HepG2 (cell line): ENCODE measurements at regions not wholly inside any gene's neighbourhood (a gene's known extent, or its start where the extent isn't known, plus 50 kb on each side); places are given as distances from the start of the nearest gene placed in this dataset.
A peak's percentile ranks its signal among the peaks of the same experiment; 100 is the strongest.

Source experiments
- ATAC-seq: fragments of 200-7000 bp; cut with Tn5 transposase; 3 replicates; pipeline ENCODE4 v1.9.1; 2020; ENCODE audit warnings: mild to moderate bottlenecking, moderate library complexity
- BruUV-seq: library from RNA; stranded (reverse); fragments of 400-500 nt; replicated peaks from 2 replicates; lab custom pipeline; 2021; lab: Mats Ljungman, UMichigan
- CTCF ChIA-PET: fragments of 300-600 bp; formaldehyde crosslinking; extraction: SDS; loops from one replicate; lab custom pipeline; 2021; ENCODE audit warnings: low total read pairs, inconsistent platforms, low intra/inter-chr PET ratio; lab: Yijun Ruan, JAX
- POLR2A ChIA-PET: fragments of 350-600 bp; sonication (Branson Sonifier 250); formaldehyde crosslinking; loops from one replicate; lab custom pipeline; 2020; ENCODE audit warnings: antibody characterized with exemption, inconsistent platforms; lab: Yijun Ruan, JAX
- DNase-seq: peaks from one replicate; pipeline ENCODE4 v3.0.0-alpha.2; 2015; ENCODE audit warnings: low spot score
- FAIRE-seq: peaks from 3 replicates; lab custom pipeline; 2011; peaks lifted over from hg19 to GRCh38; lab: Jason Lieb, UNC
- H2AFZ ChIP-seq: one replicate; pipeline ENCODE4 v1.6.1; 2011; ENCODE audit warnings: low read length, inconsistent platforms
- H3K27ac ChIP-seq: fragments of 300-600 bp; 3 replicates; pipeline ENCODE4 v1.8.0; 2011; ENCODE audit warnings: mixed run types, mild to moderate bottlenecking, mixed read lengths, low read length, inconsistent platforms; ENCODE audit not compliant: insufficient read depth; ENCODE audit errors: extremely low read length
- H3K27me3 ChIP-seq, 2 experiments: fragments of 200-600 bp in 1 of 2; 2 replicates in 1 of 2; 3 replicates in 1 of 2; pipeline versions ENCODE4 v1.6.0 to v1.8.0; 2011; ENCODE audit warnings: low read length in 2 of 2, mild to moderate bottlenecking in 2 of 2, moderate library complexity in 2 of 2, inconsistent platforms in 1 of 2; ENCODE audit not compliant: insufficient read depth in 2 of 2, control insufficient read depth in 1 of 2
- H3K36me3 ChIP-seq, 2 experiments: fragments of 200-600 bp in 1 of 2; replicated peaks in 1 of 2; 2 replicates in 1 of 2; 3 replicates in 1 of 2; pipeline versions ENCODE4 v1.5.1 to v1.8.0; 2011; ENCODE audit warnings: low read length in 2 of 2, inconsistent platforms in 1 of 2; ENCODE audit not compliant: insufficient read depth in 2 of 2, control insufficient read depth in 1 of 2
- H3K4me1 ChIP-seq: 2 replicates; pipeline ENCODE4 v1.5.1; 2012; ENCODE audit warnings: low read length, inconsistent platforms; ENCODE audit not compliant: insufficient read depth
- H3K4me2 ChIP-seq: 2 replicates; pipeline ENCODE4 v1.6.0; 2011; ENCODE audit warnings: low read depth, low read length, inconsistent platforms
- H3K4me3 ChIP-seq, 3 experiments: fragments of 200-600 bp in 1 of 3; sonication (generic), shearing (Covaris generic) in 1 of 3; replicated peaks in 1 of 3; 2 replicates each; pipeline ENCODE4 v1.5.1; 2011 to 2016; ENCODE audit warnings: low read length in 3 of 3, inconsistent platforms in 2 of 3, low read depth in 2 of 3, mild to moderate bottlenecking in 2 of 3, control low read depth in 1 of 3, mixed read lengths in 1 of 3; ENCODE audit not compliant: insufficient read depth in 1 of 3
- H3K79me2 ChIP-seq: one replicate; pipeline ENCODE4 v1.6.1; 2011; ENCODE audit warnings: low read length, inconsistent platforms; ENCODE audit not compliant: insufficient read depth
- H3K9ac ChIP-seq: 2 replicates; pipeline ENCODE4 v1.6.0; 2011; ENCODE audit warnings: mild to moderate bottlenecking, low read depth, low read length, inconsistent platforms; ENCODE audit not compliant: insufficient read depth
- H3K9me3 ChIP-seq: 2 replicates; pipeline ENCODE4 v1.5.1; 2012; ENCODE audit warnings: mild to moderate bottlenecking, low read length
- H4K20me1 ChIP-seq: 2 replicates; pipeline ENCODE4 v1.6.0; 2011; ENCODE audit warnings: inconsistent platforms, mild to moderate bottlenecking, low read length, moderate library complexity; ENCODE audit not compliant: insufficient read depth
- ATF7 ChIP-seq, 2 experiments: fragments of 450-650 bp in 1 of 2; sonication (generic) in 1 of 2; formaldehyde crosslinking in 1 of 2; IDR thresholded peaks; 2 replicates each; pipeline versions ENCODE4 v1.4.0 to v1.6.1; 2016 to 2020; ENCODE audit warnings: antibody characterized with exemption in 1 of 2, mild to moderate bottlenecking in 1 of 2, missing genetic modification reagents in 1 of 2
- CREB1 ChIP-seq, 2 experiments: fragments of 450-650 bp in 1 of 2; IDR thresholded peaks; 2 replicates each; pipeline ENCODE4 v1.6.1; 2016 to 2017; ENCODE audit warnings: control low read depth in 1 of 2, mild to moderate bottlenecking in 1 of 2, missing compliant biosample characterization in 1 of 2, missing genetic modification characterization in 1 of 2
- FOSL1 ChIP-seq: sonication (generic); formaldehyde crosslinking; IDR thresholded peaks from 2 replicates; pipeline ENCODE4 v1.9.0; 2021; ENCODE audit warnings: missing genetic modification reagents, borderline replicate concordance
- HMGA1 ChIP-seq: sonication (generic); formaldehyde crosslinking; conservative IDR thresholded peaks from 2 replicates; pipeline ENCODE4 v1.4.0; 2020; ENCODE audit warnings: missing genetic modification reagents
- MAFK ChIP-seq, 2 experiments: IDR thresholded peaks in 1 of 2; conservative IDR thresholded peaks in 1 of 2; 2 replicates each; pipeline ENCODE4 v1.6.1; 2011; ENCODE audit warnings: improper control_type of control experiment in 2 of 2, low read length in 2 of 2
- NBN ChIP-seq: fragments of 450-650 bp; conservative IDR thresholded peaks from 2 replicates; pipeline ENCODE4 v1.6.1; 2017
- WGBS: methylation state at CpG from one replicate; pipeline ENCODE4 v1.1.6; 2017; ENCODE audit warnings: low lambda C conversion rate; 5-methylcytosine and 5-hydroxymethylcytosine counted together
- in situ Hi-C: cut with HindIII; loops from 2 replicates; pipeline ENCODE4 v1.10.0; 2017; ENCODE audit warnings: low pct_unique_long_range_greater_than_20kb; ENCODE audit not compliant: extremely low pct_ligation_motif_present
- intact Hi-C: fragments of 100-400 bp; cut with micrococcal nuclease; formaldehyde crosslinking; loops from one replicate; pipeline ENCODE4 v1.10.0; 2022; ENCODE audit not compliant: unreplicated experiment

DNA sequence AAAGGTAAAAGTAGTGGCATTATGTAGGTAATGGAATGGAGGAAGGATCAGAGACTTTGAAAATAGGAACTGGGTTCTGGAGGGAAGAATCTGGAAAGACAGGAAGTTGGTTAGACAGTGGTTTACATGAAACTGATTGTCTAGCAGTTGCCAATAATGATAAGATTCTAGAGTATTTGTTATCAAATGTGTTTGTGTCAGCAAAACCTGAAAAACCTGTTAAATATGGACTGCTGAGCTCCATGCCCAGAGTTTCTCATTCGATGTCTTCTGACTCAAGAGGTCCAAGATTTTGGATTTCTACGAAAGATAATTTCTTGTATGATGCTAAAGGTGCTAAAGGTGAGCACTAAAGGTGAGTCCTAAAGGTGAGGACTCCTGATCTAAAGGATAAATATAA, 515.0 kb upstream of the TUSC1 start:
- Histone ChIP-seq H3K27me3 (no peaks in the 10 kb centered on the region), H3K79me2 (no peaks in the 10 kb centered on the region), H3K9me3 (peaks cover 73% of the 10 kb centered on the region), H3K27ac (no peak overlapping the region), H3K4me3 (no peak overlapping the region), H3K9ac (no peak overlapping the region), H3K36me3 (no peaks in the 10 kb centered on the region), H3K4me1 (no peaks in the 10 kb centered on the region), H2AFZ (no peak overlapping the region), H4K20me1 (no peaks in the 10 kb centered on the region), H3K4me2 (no peak overlapping the region)
- no TSS peak for BruUV-seq
- FAIRE-seq (no peak), DNase-seq (no peak), ATAC-seq (no peak)
- ChIA-PET CTCF (no interaction called here), POLR2A (no interaction called here)
- TF ChIP-seq HMGA1 (CRISPR knock-in tag): no peak
- TF ChIP-seq MAFK (conservative IDR thresholded peaks at IDR 0.05 in 1 of 2, IDR thresholded peaks at IDR 0.05 in 1 of 2; ENCODE audit: low read length in 2 of 2): peak; percentile 33 to 63; a peak in 2 of 4 replicates
- intact Hi-C loops (no loop called here), in situ Hi-C loops (no loop called here)
- 4% methylated on average over 2 of the region's 2 CpGs for WGBS

DNA sequence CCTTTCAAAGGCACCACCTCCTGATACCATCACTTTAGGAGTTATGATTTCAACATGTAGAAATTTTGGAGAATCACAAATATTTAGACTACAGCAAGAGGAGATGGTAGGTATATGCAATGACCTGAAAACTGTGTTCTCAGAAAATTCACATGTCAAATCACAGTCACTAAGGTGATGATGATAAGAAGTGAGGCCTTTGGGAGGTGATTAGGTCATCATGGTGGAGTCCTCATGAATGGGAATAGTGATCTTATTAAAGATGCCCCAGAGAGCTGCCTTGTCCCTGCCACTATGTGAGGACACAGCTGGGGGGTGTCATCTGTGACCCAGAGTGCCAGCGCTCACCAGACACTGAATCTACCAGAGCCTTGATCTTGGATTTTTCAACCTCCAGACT, 513.5 kb upstream of the TUSC1 start:
- Histone ChIP-seq H3K79me2 (no peaks in the 10 kb centered on the region), H3K9ac (no peak overlapping the region), H4K20me1 (no peaks in the 10 kb centered on the region), H3K4me1 (no peaks in the 10 kb centered on the region), H3K27ac (no peak overlapping the region), H3K36me3 (no peaks in the 10 kb centered on the region), H3K9me3 (peaks cover 83% of the 10 kb centered on the region), H3K4me2 (no peak overlapping the region), H3K4me3 (no peak overlapping the region), H2AFZ (no peak overlapping the region), H3K27me3 (no peaks in the 10 kb centered on the region)
- in situ Hi-C loops: no loop called here
- WGBS: 50% methylated on average over 1 of the region's 1 CpG
- BruUV-seq: no TSS peak
- FAIRE-seq: no peak
- CTCF ChIA-PET: no interaction called here
- ATAC-seq: no peak
- POLR2A ChIA-PET: no interaction called here
- intact Hi-C loops: no loop called here
- DNase-seq: no peak
- peak; percentile 88 for TF ChIP-seq ATF7 (IDR thresholded peaks at IDR 0.05)
- TF ChIP-seq ATF7 (CRISPR knock-in tag; IDR thresholded peaks at IDR 0.05): no peak
- no peak for TF ChIP-seq FOSL1 (CRISPR knock-in tag)
- TF ChIP-seq CREB1 (IDR thresholded peaks at IDR 0.05): peak; percentile 78
- TF ChIP-seq CREB1 (CRISPR knock-in tag; IDR thresholded peaks at IDR 0.05): no peak
- TF ChIP-seq NBN: no peak
